ENCODE measurements at regions not wholly inside any gene's neighbourhood (a gene's known extent, or its start where the extent isn't known, plus 50 kb on each side); places are given as distances from the start of the nearest gene placed in this dataset.

- Mint-ChIP-seq H3K4me1 (no peaks in the 10 kb centered on the region), H3K27me3 (peaks cover 1% of the 10 kb centered on the region), H3K27ac (no peak overlapping the region), H3K9me3 (peaks cover 13% of the 10 kb centered on the region), H3K36me3 (peaks cover 4% of the 10 kb centered on the region), H3K4me3 (no peak overlapping the region)
These were observed 425.7 kb downstream of the SIPA1L2 start for GRCh38 chr1:232204269-232204668.

- peaks cover 13% of the 10 kb centered on the region for H3K9me3 Mint-ChIP-seq
- no peak overlapping the region for H3K27ac Mint-ChIP-seq
- H3K4me3 Mint-ChIP-seq, result no peak overlapping the region
- peaks cover 4% of the 10 kb centered on the region for H3K36me3 Mint-ChIP-seq
- peaks cover 1% of the 10 kb centered on the region for H3K27me3 Mint-ChIP-seq
- H3K4me1 Mint-ChIP-seq, result no peaks in the 10 kb centered on the region
These were observed 428.9 kb downstream of the SIPA1L2 start for GRCh38 chr1:232201024-232201423.

- Mint-ChIP-seq H3K4me3 (no peak overlapping the region), H3K4me1 (no peaks in the 10 kb centered on the region), H3K27me3 (no peaks in the 10 kb centered on the region), H3K27ac (no peak overlapping the region), H3K9me3 (no peaks in the 10 kb centered on the region), H3K36me3 (no peaks in the 10 kb centered on the region)
These were observed 433.9 kb downstream of the SIPA1L2 start for GRCh38 chr1:232196042-232196441.

GRCh38 chr1:232194424-232194823 lies 435.5 kb downstream of the SIPA1L2 start:
- Mint-ChIP-seq H3K4me3 (no peak overlapping the region), H3K27ac (no peak overlapping the region), H3K27me3 (no peaks in the 10 kb centered on the region), H3K4me1 (no peaks in the 10 kb centered on the region), H3K9me3 (no peaks in the 10 kb centered on the region), H3K36me3 (no peaks in the 10 kb centered on the region)

- Mint-ChIP-seq H3K4me1 (no peaks in the 10 kb centered on the region), H3K27ac (no peak overlapping the region), H3K4me3 (no peak overlapping the region), H3K9me3 (no peaks in the 10 kb centered on the region), H3K36me3 (no peaks in the 10 kb centered on the region), H3K27me3 (peaks cover 1% of the 10 kb centered on the region)
These were observed 436.5 kb downstream of the SIPA1L2 start for GRCh38 chr1:232193451-232193783.

GRCh38 chr1:232192781-232193450 lies 437.0 kb downstream of the SIPA1L2 start:
- Mint-ChIP-seq H3K4me3 (no peak overlapping the region), H3K27me3 (peaks cover 1% of the 10 kb centered on the region), H3K9me3 (no peaks in the 10 kb centered on the region), H3K4me1 (no peaks in the 10 kb centered on the region), H3K36me3 (no peaks in the 10 kb centered on the region), H3K27ac (no peak overlapping the region)

- Mint-ChIP-seq H3K27me3 (peaks cover 1% of the 10 kb centered on the region), H3K9me3 (no peaks in the 10 kb centered on the region), H3K4me3 (no peak overlapping the region), H3K36me3 (no peaks in the 10 kb centered on the region), H3K27ac (no peak overlapping the region), H3K4me1 (no peaks in the 10 kb centered on the region)
These were observed 438.4 kb downstream of the SIPA1L2 start for GRCh38 chr1:232191560-232191959.

- Mint-ChIP-seq H3K27me3 (peaks cover 1% of the 10 kb centered on the region), H3K9me3 (no peaks in the 10 kb centered on the region), H3K4me1 (no peaks in the 10 kb centered on the region), H3K27ac (no peak overlapping the region), H3K4me3 (no peak overlapping the region), H3K36me3 (no peaks in the 10 kb centered on the region)
These were observed 441.6 kb downstream of the SIPA1L2 start for GRCh38 chr1:232188318-232188717.

- Mint-ChIP-seq H3K4me1 (no peaks in the 10 kb centered on the region), H3K27ac (no peak overlapping the region), H3K9me3 (no peaks in the 10 kb centered on the region)
These were observed 443.0 kb downstream of the SIPA1L2 start for GRCh38 chr1:232186931-232187330.

GRCh38 chr1:232184561-232185530 lies 445.1 kb downstream of the SIPA1L2 start:
- no peaks in the 10 kb centered on the region for H3K4me1 Mint-ChIP-seq
- H3K27me3 Mint-ChIP-seq, result peaks cover 1% of the 10 kb centered on the region
- H3K4me3 Mint-ChIP-seq, result no peak overlapping the region
- H3K27ac Mint-ChIP-seq, result no peak overlapping the region
- no peaks in the 10 kb centered on the region for H3K9me3 Mint-ChIP-seq
- no peaks in the 10 kb centered on the region for H3K36me3 Mint-ChIP-seq

More at GRCh38 chr1:232186931-232187330, 443.0 kb downstream of the SIPA1L2 start:
- H3K4me3 Mint-ChIP-seq, result no peak overlapping the region
- peaks cover 1% of the 10 kb centered on the region for H3K27me3 Mint-ChIP-seq
- no peaks in the 10 kb centered on the region for H3K36me3 Mint-ChIP-seq

GRCh38 chr1:232183802-232184201 lies 446.1 kb downstream of the SIPA1L2 start:
- H3K27ac Mint-ChIP-seq, result no peak overlapping the region
- no peaks in the 10 kb centered on the region for H3K9me3 Mint-ChIP-seq
- no peak overlapping the region for H3K4me3 Mint-ChIP-seq
- no peaks in the 10 kb centered on the region for H3K4me1 Mint-ChIP-seq
- H3K27me3 Mint-ChIP-seq, result no peaks in the 10 kb centered on the region
- H3K36me3 Mint-ChIP-seq, result no peaks in the 10 kb centered on the region

GRCh38 chr1:232183266-232183800 lies 446.6 kb downstream of the SIPA1L2 start:
- H3K4me1 Mint-ChIP-seq, result no peaks in the 10 kb centered on the region
- H3K9me3 Mint-ChIP-seq, result no peaks in the 10 kb centered on the region
- H3K36me3 Mint-ChIP-seq, result no peaks in the 10 kb centered on the region
- H3K27me3 Mint-ChIP-seq, result no peaks in the 10 kb centered on the region
- H3K4me3 Mint-ChIP-seq, result no peak overlapping the region
- H3K27ac Mint-ChIP-seq, result no peak overlapping the region

- Mint-ChIP-seq H3K9me3 (no peaks in the 10 kb centered on the region), H3K27ac (no peak overlapping the region), H3K4me1 (no peaks in the 10 kb centered on the region), H3K4me3 (no peak overlapping the region), H3K27me3 (no peaks in the 10 kb centered on the region), H3K36me3 (no peaks in the 10 kb centered on the region)
These were observed 447.7 kb downstream of the SIPA1L2 start for GRCh38 chr1:232182236-232182635.

GRCh38 chr1:232180779-232181136 lies 449.2 kb downstream of the SIPA1L2 start:
- no peaks in the 10 kb centered on the region for H3K4me1 Mint-ChIP-seq
- H3K9me3 Mint-ChIP-seq, result no peaks in the 10 kb centered on the region
- no peaks in the 10 kb centered on the region for H3K27me3 Mint-ChIP-seq
- no peak overlapping the region for H3K27ac Mint-ChIP-seq
- no peaks in the 10 kb centered on the region for H3K36me3 Mint-ChIP-seq
- no peak overlapping the region for H3K4me3 Mint-ChIP-seq

- no peaks in the 10 kb centered on the region for H3K4me1 Mint-ChIP-seq
These were observed 449.8 kb downstream of the SIPA1L2 start for GRCh38 chr1:232179896-232180778.

More at GRCh38 chr1:232179896-232180778, 449.8 kb downstream of the SIPA1L2 start:
- Mint-ChIP-seq H3K27me3 (no peaks in the 10 kb centered on the region), H3K36me3 (no peaks in the 10 kb centered on the region), H3K27ac (no peak overlapping the region), H3K9me3 (no peaks in the 10 kb centered on the region), H3K4me3 (no peak overlapping the region)

Data from activated naive CD4-positive, alpha-beta T cell treated with anti-CD3 and anti-CD28 coated beads, Interleukin-2, amount 50 U/mL, for 24 hours (primary cell).